ENCODE measurements at regions not wholly inside any gene's neighbourhood (a gene's known extent, or its start where the extent isn't known, plus 50 kb on each side); places are given as distances from the start of the nearest gene placed in this dataset.

DNA sequence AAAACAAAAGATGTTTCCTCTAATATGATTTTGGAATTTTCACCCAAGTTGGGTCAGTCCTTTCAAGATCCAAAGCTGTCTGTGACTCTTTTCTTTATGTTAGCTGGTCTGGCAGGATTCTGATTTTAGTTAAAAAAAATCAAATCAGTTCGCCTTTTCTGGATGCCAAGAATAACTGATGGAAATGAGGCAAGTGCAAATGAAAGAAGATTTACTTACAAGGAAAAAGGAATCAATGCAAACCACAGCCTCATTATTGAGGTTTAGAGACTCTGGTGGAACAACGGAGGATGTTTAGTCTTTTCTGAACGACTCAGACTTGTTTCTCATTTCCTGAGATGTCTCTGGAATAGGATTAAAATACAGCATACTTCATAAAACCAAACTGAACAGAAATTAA, 117.0 kb upstream of the DYRK2 start:
- TF ChIP-seq ZFX (IDR thresholded peaks at IDR 0.05; ENCODE audit: borderline replicate concordance) = no peak
- TF ChIP-seq, protein P1, sequence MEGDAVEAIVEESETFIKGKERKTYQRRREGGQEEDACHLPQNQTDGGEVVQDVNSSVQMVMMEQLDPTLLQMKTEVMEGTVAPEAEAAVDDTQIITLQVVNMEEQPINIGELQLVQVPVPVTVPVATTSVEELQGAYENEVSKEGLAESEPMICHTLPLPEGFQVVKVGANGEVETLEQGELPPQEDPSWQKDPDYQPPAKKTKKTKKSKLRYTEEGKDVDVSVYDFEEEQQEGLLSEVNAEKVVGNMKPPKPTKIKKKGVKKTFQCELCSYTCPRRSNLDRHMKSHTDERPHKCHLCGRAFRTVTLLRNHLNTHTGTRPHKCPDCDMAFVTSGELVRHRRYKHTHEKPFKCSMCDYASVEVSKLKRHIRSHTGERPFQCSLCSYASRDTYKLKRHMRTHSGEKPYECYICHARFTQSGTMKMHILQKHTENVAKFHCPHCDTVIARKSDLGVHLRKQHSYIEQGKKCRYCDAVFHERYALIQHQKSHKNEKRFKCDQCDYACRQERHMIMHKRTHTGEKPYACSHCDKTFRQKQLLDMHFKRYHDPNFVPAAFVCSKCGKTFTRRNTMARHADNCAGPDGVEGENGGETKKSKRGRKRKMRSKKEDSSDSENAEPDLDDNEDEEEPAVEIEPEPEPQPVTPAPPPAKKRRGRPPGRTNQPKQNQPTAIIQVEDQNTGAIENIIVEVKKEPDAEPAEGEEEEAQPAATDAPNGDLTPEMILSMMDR (IDR thresholded peaks at IDR 0.05) = no peak
- no peak overlapping the region for H3K27ac ChIP-seq

DNA sequence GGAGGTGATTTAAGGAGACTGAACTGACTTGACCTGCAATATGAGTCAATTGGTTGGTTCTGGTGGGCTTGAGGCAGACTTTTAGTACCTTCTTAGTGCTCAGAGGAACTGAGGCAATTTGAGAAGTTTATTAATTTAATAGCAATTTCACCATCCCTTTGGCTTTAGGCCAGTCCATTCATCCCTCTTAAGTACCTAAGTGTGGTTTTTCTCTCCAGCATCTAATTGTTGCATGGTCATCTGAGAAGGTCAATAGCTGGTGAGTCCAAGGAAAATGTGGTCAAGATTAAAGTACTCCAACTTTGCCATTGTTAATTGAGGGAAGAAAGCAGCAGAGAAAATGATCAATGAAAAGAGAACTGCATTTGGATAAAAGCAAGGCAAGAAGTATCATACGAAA, 115.4 kb upstream of the DYRK2 start:
- H3K27ac ChIP-seq = no peak overlapping the region
- no peak for TF ChIP-seq ZFX (IDR thresholded peaks at IDR 0.05; ENCODE audit: borderline replicate concordance)
- TF ChIP-seq, protein P1 (IDR thresholded peaks at IDR 0.05) = no peak

GRCh38 chr12:67534046-67534445, 114.5 kb upstream of the DYRK2 start:
- TF ChIP-seq ZFX (IDR thresholded peaks at IDR 0.05; ENCODE audit: borderline replicate concordance) = no peak
- H3K27ac ChIP-seq = no peak overlapping the region

- no peak overlapping the region for H3K27ac ChIP-seq
Measured at GRCh38 chr12:67534681-67535080, 113.9 kb upstream of the DYRK2 start.

DNA sequence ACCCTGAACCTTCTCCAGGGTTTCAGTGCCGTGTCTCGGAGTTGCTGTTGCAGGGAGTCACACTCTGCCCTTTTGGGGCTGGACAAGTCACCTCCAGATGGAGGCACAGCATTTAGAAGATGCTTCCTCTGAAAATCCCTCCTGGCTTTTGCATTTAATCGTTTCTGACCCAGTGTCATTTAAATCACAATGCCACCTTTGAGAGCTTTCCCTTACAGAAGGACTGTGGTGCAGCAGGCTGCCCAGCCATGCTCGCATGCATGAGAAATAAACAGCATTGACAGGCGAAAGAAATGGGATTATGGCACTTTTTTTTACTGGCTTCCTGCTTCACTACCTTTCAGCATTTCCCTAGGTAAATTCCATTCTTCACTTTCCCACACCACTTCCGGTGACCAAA, 113.4 kb upstream of the DYRK2 start:
- H3K27ac ChIP-seq = no peak overlapping the region
- TF ChIP-seq, protein P1 (IDR thresholded peaks at IDR 0.05) = no peak
- TF ChIP-seq ZFX (IDR thresholded peaks at IDR 0.05; ENCODE audit: borderline replicate concordance) = no peak

More at GRCh38 chr12:67534681-67535080, 113.9 kb upstream of the DYRK2 start:
- no peak for TF ChIP-seq ZFX (IDR thresholded peaks at IDR 0.05; ENCODE audit: borderline replicate concordance)
- TF ChIP-seq, protein P1 (IDR thresholded peaks at IDR 0.05) = no peak

GRCh38 chr12:67535971-67536370, 112.6 kb upstream of the DYRK2 start:
- TF ChIP-seq ZFX (IDR thresholded peaks at IDR 0.05; ENCODE audit: borderline replicate concordance) = no peak
- TF ChIP-seq, protein P1 (IDR thresholded peaks at IDR 0.05) = no peak

GRCh38 chr12:67539329-67539728, 109.2 kb upstream of the DYRK2 start:
- H3K27ac ChIP-seq = no peak overlapping the region
- TF ChIP-seq ZFX (IDR thresholded peaks at IDR 0.05; ENCODE audit: borderline replicate concordance) = no peak
- TF ChIP-seq, protein P1 (IDR thresholded peaks at IDR 0.05) = no peak

More at GRCh38 chr12:67535971-67536370, 112.6 kb upstream of the DYRK2 start:
- H3K27ac ChIP-seq = no peak overlapping the region

- TF ChIP-seq ZFX (IDR thresholded peaks at IDR 0.05; ENCODE audit: borderline replicate concordance) = no peak
- TF ChIP-seq, protein P1 (IDR thresholded peaks at IDR 0.05) = no peak
- no peak overlapping the region for H3K27ac ChIP-seq
Measured at GRCh38 chr12:67539946-67540345, 108.6 kb upstream of the DYRK2 start.

Data from 22Rv1 (cell line).